IPS DF 6.9 (cell line): ENCODE measurements at regions not wholly inside any gene's neighbourhood (a gene's known extent, or its start where the extent isn't known, plus 50 kb on each side); places are given as distances from the start of the nearest gene placed in this dataset.

ENCODE experiments used
- DNase-seq: peaks from one replicate; pipeline ENCODE4 v3.0.0-alpha.2; 2013; ENCODE audit warnings: low read depth, low spot score
- H3K27ac ChIP-seq: one replicate; pipeline ENCODE4 v1.5.1; 2013; ENCODE audit warnings: low read length, control low read depth
- H3K27me3 ChIP-seq: 2 replicates; pipeline ENCODE4 v1.6.1; 2013; ENCODE audit warnings: mild to moderate bottlenecking, low read length; ENCODE audit not compliant: control insufficient read depth, insufficient read depth
- H3K36me3 ChIP-seq: 2 replicates; pipeline ENCODE4 v1.6.1; 2013; ENCODE audit warnings: low read length; ENCODE audit not compliant: control insufficient read depth, insufficient read depth
- H3K4me1 ChIP-seq: 2 replicates; pipeline ENCODE4 v1.6.1; 2013; ENCODE audit warnings: low read length; ENCODE audit not compliant: control insufficient read depth, insufficient read depth
- H3K4me3 ChIP-seq: 2 replicates; pipeline ENCODE4 v1.5.1; 2013; ENCODE audit warnings: mild to moderate bottlenecking, low read length
- H3K9me3 ChIP-seq: 2 replicates; pipeline ENCODE4 v1.6.1; 2013; ENCODE audit warnings: low read length, inconsistent platforms; ENCODE audit not compliant: control insufficient read depth, insufficient read depth
- WGBS: extraction: QIAGEN DNeasy Blood & Tissue Kit; methylation state at CpG from one replicate; pipeline ENCODE4 v1.1.7; 2013; ENCODE audit warnings: mixed read lengths, missing lambda C conversion rate; ENCODE audit not compliant: insufficient read length, insufficient coverage; 5-methylcytosine and 5-hydroxymethylcytosine counted together

DNA sequence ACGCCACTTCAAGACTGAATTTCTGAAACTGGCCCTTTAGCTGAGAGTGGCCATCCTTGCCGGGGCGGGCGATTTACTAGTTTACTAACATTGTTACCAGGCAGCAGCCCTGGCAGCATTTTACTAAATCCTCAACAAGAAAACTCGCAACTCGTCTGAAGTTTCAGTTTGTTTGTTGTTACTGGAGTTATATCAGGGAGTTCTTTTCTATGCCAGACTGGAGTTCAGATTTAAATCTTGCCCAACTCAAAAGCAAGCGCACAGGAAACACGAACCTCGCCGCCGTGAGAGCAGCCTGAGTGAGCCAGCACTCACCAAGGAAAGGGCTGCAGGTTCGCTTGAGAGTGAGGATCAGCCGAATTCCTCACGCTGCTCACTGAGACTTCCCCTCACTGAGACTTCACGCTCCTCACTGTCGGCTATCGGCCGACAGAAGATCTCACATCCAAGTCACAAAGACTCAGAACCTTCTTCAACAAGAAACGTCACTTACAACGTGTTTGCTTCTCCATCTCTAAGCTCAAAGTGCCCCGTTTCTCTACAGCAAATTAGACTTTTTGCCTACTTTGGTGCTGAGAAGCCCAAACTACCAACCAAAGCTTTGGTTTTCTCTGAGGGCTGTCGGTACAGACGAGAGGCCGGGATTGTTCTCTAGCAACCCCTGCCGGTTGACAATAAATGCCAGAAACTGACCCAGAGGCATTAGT, 78.9 kb downstream of the OLIG3 start:
- Histone ChIP-seq H3K4me3 (peak overlapping the region; percentile 30; the same call in 1 of the 2 replicates), H3K4me1 (no peaks in the 10 kb centered on the region), H3K36me3 (no peaks in the 10 kb centered on the region), H3K27me3 (no peaks in the 10 kb centered on the region), H3K27ac (no peak overlapping the region), H3K9me3 (no peaks in the 10 kb centered on the region)
- no CpG with 5 or more reads among the region's 25 CpGs for WGBS
- peak; percentile 70 for DNase-seq

DNA sequence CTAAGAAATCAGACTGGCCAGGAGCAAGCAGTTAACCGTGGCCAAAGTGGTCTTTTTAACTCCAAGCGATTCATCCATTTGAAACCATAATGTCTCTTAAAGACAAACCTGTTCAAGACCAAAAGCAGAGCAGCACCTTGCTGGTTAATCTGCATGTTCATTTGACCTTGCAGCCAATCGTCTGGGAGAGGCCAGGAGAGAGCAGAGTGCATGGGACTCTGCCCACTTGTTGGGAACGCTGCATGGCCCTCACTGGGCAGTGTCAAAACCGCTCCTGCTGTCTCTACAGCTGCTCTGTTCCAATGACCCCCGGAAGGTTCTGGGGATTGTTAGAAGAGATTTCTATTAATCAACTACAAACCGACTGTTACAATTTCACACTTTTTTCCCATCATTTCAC, 79.6 kb downstream of the OLIG3 start:
- 100% methylated on average over 1 of the region's 7 CpGs for WGBS
- H3K4me1 ChIP-seq: no peaks in the 10 kb centered on the region
- no peaks in the 10 kb centered on the region for H3K27me3 ChIP-seq
- H3K4me3 ChIP-seq: no peak overlapping the region
- no peaks in the 10 kb centered on the region for H3K9me3 ChIP-seq
- no peak for DNase-seq
- H3K36me3 ChIP-seq: no peaks in the 10 kb centered on the region
- no peak overlapping the region for H3K27ac ChIP-seq

DNA sequence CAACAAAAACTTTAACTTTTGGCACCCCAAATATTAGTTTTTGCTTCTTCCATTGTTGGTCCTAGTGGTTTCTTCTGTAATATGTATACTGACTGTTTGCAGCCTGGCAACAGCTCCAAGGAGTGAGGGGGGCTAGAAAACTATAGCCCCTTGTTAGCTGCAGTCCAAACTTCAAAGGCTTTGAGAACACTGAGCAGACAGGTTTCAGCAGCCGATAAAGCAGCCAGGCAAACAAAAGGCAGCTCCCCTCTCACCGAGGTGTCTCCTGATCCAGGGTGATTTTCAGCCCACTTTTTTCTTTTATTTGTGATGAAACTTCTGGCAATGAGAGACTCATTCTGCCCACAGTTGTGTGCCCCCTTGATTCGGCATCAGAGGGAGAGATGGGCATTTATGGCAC, 80.7 kb downstream of the OLIG3 start:
- no peaks in the 10 kb centered on the region for H3K4me1 ChIP-seq
- WGBS: no CpG with 5 or more reads among the region's 3 CpGs

DNA sequence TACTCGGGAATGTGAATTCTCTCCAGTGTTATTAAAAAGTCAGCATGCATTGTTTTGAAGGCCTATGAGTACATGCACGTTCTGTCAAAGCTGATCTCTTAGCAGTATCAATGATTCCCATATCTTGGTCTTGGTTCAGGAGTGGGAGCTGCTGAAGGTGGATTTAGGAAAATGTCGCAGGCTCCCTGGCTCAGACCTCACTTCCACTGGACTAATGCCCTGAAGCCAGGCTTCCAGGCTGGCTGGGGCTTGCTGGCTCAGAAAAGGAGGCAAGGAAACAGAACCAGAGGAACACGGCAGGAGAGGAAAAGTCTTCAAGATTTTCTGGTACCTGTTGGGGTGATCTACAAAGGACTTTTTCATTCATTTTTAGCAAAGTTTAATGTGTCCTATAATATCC, 81.6 kb downstream of the OLIG3 start:
- no peaks in the 10 kb centered on the region for H3K4me1 ChIP-seq
- no CpG with 5 or more reads among the region's 4 CpGs for WGBS
- H3K36me3 ChIP-seq: no peaks in the 10 kb centered on the region
- no peak overlapping the region for H3K27ac ChIP-seq
- DNase-seq: no peak
- no peaks in the 10 kb centered on the region for H3K27me3 ChIP-seq
- no peak overlapping the region for H3K4me3 ChIP-seq
- H3K9me3 ChIP-seq: no peaks in the 10 kb centered on the region

More for the DNA sequence above, 80.7 kb downstream of the OLIG3 start:
- Histone ChIP-seq H3K27me3 (no peaks in the 10 kb centered on the region), H3K27ac (no peak overlapping the region), H3K9me3 (no peaks in the 10 kb centered on the region), H3K4me3 (no peak overlapping the region), H3K36me3 (no peaks in the 10 kb centered on the region)
- DNase-seq: no peak

DNA sequence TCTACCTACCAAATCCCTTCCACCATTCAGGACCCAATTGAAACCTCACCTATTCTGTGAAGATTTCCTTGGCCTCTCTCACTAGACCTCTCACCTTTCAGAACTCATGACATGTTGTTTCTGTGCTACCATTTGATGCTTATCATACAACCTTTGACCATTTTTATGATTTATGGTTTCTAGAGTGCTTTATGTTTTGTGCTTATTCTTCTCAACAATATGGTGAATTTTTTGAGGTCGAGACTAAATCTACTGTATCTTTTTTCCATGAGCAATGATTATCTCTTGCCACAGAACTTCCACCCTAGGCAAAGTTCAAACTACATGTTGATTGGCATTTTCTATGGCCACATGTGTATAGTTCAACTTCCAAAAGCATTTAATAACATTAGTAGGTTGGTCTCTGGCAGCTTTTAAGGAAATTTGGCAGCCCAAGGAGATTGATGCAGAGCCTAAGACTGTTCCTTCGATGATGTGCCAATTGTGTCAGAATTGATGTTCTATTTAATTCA, 84.9 kb downstream of the OLIG3 start:
- H3K36me3 ChIP-seq: no peaks in the 10 kb centered on the region
- no CpG with 5 or more reads among the region's 2 CpGs for WGBS
- no peaks in the 10 kb centered on the region for H3K27me3 ChIP-seq
- no peaks in the 10 kb centered on the region for H3K9me3 ChIP-seq
- no peak for DNase-seq
- H3K27ac ChIP-seq: no peak overlapping the region
- H3K4me1 ChIP-seq: no peaks in the 10 kb centered on the region
- H3K4me3 ChIP-seq: no peak overlapping the region

DNA sequence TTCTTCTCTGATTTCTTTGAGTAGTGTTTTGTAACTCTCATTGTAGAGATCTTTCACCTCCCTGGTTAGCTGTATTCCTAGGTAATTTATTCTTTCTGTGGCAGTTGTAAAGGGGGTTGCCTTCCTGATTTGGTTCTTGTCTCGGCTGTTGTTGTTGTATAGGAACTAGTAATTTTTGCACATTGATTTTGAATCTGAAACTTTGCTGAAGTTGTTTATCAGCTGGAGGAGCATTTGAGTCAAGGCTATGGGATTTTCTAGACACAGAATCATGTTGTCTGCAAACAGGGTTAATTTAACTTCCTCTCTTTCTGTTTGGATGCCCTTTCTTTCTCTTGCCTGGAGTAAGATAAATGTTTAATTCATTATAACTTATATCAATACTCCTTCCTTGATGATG, 86.4 kb downstream of the OLIG3 start:
- no CpG with 5 or more reads among the region's 1 CpG for WGBS
- Histone ChIP-seq H3K27ac (no peak overlapping the region), H3K4me3 (no peak overlapping the region), H3K9me3 (no peaks in the 10 kb centered on the region), H3K27me3 (no peaks in the 10 kb centered on the region), H3K36me3 (no peaks in the 10 kb centered on the region), H3K4me1 (no peaks in the 10 kb centered on the region)
- no peak for DNase-seq

DNA sequence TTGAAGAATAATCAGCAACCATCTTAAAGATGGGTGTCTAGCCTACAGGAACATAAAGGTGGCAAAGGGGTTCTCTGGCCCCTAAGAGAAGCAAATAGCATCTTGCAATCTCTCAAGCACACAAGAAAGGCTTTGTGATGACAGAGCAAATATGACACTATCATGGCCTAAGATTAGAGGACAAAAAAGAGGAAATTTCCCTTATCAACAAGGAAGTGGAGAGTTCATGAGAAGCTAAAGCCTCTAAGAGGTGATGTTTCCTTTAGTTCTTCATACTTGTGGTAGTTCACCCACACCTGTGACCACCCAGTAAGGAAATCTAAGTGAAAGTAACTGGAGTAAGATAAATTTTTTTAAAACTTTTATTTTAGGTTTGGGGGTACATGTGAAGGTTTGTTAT, 88.4 kb downstream of the OLIG3 start:
- Histone ChIP-seq H3K9me3 (no peaks in the 10 kb centered on the region), H3K4me3 (no peak overlapping the region), H3K36me3 (no peaks in the 10 kb centered on the region), H3K27ac (no peak overlapping the region), H3K4me1 (no peaks in the 10 kb centered on the region), H3K27me3 (no peaks in the 10 kb centered on the region)
- DNase-seq: no peak

DNA sequence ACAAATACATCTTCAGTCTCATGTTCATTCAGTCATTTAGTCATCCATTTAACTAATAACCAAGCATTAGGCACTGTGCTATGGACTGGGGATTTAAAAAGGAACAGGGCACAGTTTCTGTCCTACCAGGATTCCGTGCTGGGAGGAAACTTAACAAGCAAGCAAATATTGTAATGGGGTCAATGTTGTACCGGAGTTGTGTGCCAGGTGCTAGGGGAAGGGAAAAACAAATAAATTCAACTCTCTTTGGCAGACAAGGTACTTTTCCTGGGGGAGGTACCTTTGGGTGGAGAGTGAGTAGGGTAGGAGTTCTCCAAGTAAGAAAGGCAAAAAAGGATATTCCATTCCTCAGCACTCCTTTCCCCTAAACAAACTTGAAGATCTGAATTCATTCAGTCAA, 90.3 kb downstream of the OLIG3 start:
- H3K27ac ChIP-seq: no peak overlapping the region
- H3K4me1 ChIP-seq: no peaks in the 10 kb centered on the region
- no peaks in the 10 kb centered on the region for H3K27me3 ChIP-seq
- H3K36me3 ChIP-seq: no peaks in the 10 kb centered on the region
- H3K9me3 ChIP-seq: no peaks in the 10 kb centered on the region
- no peak for DNase-seq
- no CpG with 5 or more reads among the region's 2 CpGs for WGBS
- H3K4me3 ChIP-seq: no peak overlapping the region

DNA sequence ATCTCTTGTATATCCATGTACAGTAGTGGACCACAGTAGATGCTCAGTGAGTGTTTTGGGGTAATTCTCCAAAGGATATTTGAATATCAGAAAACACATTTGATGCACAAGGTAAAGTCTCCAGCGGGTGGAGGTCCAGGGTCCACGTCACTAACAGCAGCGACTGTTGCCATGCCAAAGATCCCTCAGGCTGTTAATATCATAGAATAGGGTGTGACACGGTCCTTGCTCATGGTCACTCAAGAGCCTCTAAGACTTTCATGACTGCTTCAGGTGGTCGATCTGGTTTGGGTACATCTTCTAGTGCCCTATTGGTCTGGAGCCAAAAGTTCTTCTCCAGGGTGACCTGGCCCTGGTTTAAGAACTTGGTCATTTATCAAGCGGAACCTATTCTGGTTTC, 90.8 kb downstream of the OLIG3 start:
- Histone ChIP-seq H3K27ac (no peak overlapping the region), H3K27me3 (no peaks in the 10 kb centered on the region), H3K4me3 (no peak overlapping the region), H3K9me3 (no peaks in the 10 kb centered on the region), H3K36me3 (no peaks in the 10 kb centered on the region), H3K4me1 (no peaks in the 10 kb centered on the region)
- WGBS: no CpG with 5 or more reads among the region's 6 CpGs
- no peak for DNase-seq

DNA sequence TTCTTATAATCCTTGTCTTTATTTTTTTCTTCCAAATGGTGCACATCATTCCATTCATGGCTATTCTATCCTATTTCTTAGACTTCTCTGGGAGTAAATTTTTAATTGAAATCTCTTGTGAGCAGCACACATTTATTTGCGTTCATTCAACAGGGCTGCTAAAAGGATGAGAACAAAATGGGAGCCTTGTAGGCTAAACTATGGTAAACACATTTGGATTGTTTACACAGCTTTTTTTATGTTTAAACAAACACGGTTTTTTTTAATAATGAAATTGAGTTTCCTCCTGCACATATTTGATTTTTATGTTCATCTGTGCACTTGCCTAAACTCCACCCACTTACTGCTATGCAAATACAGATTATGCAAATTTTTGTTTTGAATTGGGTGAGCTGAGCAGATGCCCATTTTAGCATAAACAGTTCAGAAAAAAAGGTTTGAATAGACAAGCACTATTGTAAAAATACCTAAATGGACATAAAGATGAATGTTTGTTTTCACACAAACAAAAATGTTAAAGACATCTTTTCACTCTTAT, 92.0 kb downstream of the OLIG3 start:
- no CpG with 5 or more reads among the region's 2 CpGs for WGBS
- no peaks in the 10 kb centered on the region for H3K36me3 ChIP-seq
- no peak overlapping the region for H3K4me3 ChIP-seq
- H3K27ac ChIP-seq: no peak overlapping the region
- H3K27me3 ChIP-seq: no peaks in the 10 kb centered on the region
- H3K4me1 ChIP-seq: no peaks in the 10 kb centered on the region
- no peak for DNase-seq
- H3K9me3 ChIP-seq: no peaks in the 10 kb centered on the region

DNA sequence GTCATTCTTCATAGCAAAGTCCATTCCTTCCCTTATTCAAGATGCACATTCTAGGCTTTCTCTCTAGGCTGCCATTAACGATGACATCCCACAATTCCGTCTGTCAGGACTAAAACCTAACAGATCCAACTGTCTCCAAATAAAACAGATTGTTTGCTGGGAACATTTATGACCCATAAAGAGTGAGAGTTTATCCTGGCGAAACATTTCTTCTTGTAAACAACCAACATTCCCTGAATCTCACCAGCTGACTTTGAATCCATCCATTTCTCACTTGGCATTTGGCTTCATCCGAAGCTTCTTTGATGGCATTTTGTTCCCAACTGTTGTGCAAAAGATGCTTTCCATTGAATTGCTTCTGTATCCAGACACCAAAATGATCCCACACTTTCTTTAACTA, 93.1 kb downstream of the OLIG3 start:
- H3K27ac ChIP-seq: no peak overlapping the region
- no peaks in the 10 kb centered on the region for H3K9me3 ChIP-seq
- no CpG with 5 or more reads among the region's 4 CpGs for WGBS
- DNase-seq: no peak
- H3K4me3 ChIP-seq: no peak overlapping the region
- no peaks in the 10 kb centered on the region for H3K36me3 ChIP-seq
- H3K4me1 ChIP-seq: no peaks in the 10 kb centered on the region
- H3K27me3 ChIP-seq: no peaks in the 10 kb centered on the region
